ENCODE measurements at regions not wholly inside any gene's neighbourhood (a gene's known extent, or its start where the extent isn't known, plus 50 kb on each side); places are given as distances from the start of the nearest gene placed in this dataset.

DNA sequence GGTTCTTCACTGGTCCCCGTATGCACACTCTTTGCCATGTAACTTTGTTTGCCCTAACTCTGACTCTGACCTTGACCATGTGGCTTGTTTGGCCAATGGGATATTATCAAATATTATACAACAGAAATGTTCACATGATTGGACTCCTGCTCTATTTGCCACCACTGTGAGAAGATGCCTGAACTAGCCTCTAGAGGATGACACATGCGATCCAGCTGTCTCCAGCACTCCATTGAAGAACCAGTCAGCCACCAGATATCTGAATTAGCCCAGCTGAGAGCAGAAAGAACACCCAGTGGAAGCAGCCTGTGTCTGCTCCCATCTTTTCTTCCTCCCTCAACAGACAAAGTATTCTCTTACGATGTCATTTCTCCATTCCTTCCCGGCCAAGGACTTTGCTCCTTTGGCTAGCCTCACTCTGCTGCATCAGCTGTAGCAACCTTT lies 412.1 kb downstream of the IRS1 start:
- no peak overlapping the region for H3K9ac ChIP-seq (ENCODE audit: low read length)
- no peaks in the 10 kb centered on the region for H3K36me3 ChIP-seq (ENCODE audit: control insufficient read depth, insufficient read depth, low read length)
- no peak overlapping the region for H3K27ac ChIP-seq (ENCODE audit: low read depth, low read length)
- no peaks in the 10 kb centered on the region for H3K4me1 ChIP-seq (ENCODE audit: control insufficient read depth, insufficient read depth, low read length)
- H3K4me3 ChIP-seq (ENCODE audit: low read length) = no peak overlapping the region
- no peaks in the 10 kb centered on the region for H3K27me3 ChIP-seq (ENCODE audit: control insufficient read depth, insufficient read depth, low read length)

GRCh38 chr2:226383461-226383860 lies 416.2 kb downstream of the IRS1 start:
- H3K9ac ChIP-seq (ENCODE audit: low read length) = no peak overlapping the region
- no peaks in the 10 kb centered on the region for H3K4me1 ChIP-seq (ENCODE audit: control insufficient read depth, insufficient read depth, low read length)
- H3K27ac ChIP-seq (ENCODE audit: low read depth, low read length) = no peak overlapping the region

GRCh38 chr2:226380679-226381078 lies 418.9 kb downstream of the IRS1 start:
- Histone ChIP-seq H3K27me3 (ENCODE audit: control insufficient read depth, insufficient read depth, low read length) (no peaks in the 10 kb centered on the region), H3K4me3 (ENCODE audit: low read length) (no peak overlapping the region), H3K36me3 (ENCODE audit: control insufficient read depth, insufficient read depth, low read length) (no peaks in the 10 kb centered on the region), H3K27ac (ENCODE audit: low read depth, low read length) (no peak overlapping the region), H3K4me1 (ENCODE audit: control insufficient read depth, insufficient read depth, low read length) (no peaks in the 10 kb centered on the region), H3K9ac (ENCODE audit: low read length) (no peak overlapping the region)

More at GRCh38 chr2:226383461-226383860, 416.2 kb downstream of the IRS1 start:
- no peaks in the 10 kb centered on the region for H3K36me3 ChIP-seq (ENCODE audit: control insufficient read depth, insufficient read depth, low read length)
- H3K4me3 ChIP-seq (ENCODE audit: low read length) = no peak overlapping the region
- no peaks in the 10 kb centered on the region for H3K27me3 ChIP-seq (ENCODE audit: control insufficient read depth, insufficient read depth, low read length)

DNA sequence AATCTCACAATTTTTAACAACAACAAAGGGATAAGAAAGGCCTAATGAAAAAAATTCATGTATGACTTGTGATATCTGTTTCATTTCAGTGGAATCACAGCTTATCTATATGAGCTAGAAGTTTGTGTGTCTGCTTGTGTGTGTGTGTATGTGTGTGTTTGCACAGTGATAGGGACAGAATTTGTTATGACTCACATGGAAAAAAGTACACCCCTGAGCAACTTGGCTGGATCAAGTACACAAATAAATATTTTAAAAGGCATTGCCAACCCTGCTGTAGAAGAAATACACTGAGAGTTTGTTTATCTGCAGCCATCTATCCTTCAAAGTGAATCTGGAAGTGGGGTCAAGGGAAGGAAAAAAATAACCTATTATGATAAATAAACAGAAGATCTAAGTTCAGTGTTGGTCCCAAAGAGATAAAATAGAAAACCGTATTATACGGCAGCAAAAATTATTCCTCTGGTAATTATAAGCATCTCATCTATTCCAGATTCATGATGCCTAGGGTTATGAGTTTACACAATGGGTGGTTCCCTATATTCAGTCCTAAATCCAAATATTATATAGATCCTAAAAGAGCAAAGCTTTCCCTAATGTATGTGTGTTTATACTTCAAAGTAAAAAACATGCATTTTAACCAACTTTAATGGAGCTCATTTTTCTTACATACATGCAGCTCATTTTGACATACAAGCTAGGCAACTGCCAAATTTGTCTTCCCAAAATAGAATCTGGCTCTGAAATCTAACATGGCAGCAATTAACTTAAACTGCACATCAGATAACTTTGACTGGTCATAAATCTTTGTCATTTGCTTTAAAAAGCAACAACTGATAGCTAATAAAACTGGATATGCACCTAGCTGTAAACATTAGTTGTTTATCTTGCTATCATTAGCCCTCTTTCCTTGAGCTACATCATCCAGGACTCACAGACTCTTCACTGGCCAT lies 420.6 kb downstream of the IRS1 start:
- no peak overlapping the region for H3K9ac ChIP-seq (ENCODE audit: low read length)
- H3K27me3 ChIP-seq (ENCODE audit: control insufficient read depth, insufficient read depth, low read length) = no peaks in the 10 kb centered on the region
- no peak overlapping the region for H3K27ac ChIP-seq (ENCODE audit: low read depth, low read length)
- no peaks in the 10 kb centered on the region for H3K36me3 ChIP-seq (ENCODE audit: control insufficient read depth, insufficient read depth, low read length)
- no peak overlapping the region for H3K4me3 ChIP-seq (ENCODE audit: low read length)
- H3K4me1 ChIP-seq (ENCODE audit: control insufficient read depth, insufficient read depth, low read length) = no peaks in the 10 kb centered on the region

GRCh38 chr2:226376516-226377180 lies 423.0 kb downstream of the IRS1 start:
- Histone ChIP-seq H3K27me3 (ENCODE audit: control insufficient read depth, insufficient read depth, low read length) (no peaks in the 10 kb centered on the region), H3K9ac (ENCODE audit: low read length) (no peak overlapping the region), H3K4me3 (ENCODE audit: low read length) (no peak overlapping the region), H3K27ac (ENCODE audit: low read depth, low read length) (no peak overlapping the region), H3K36me3 (ENCODE audit: control insufficient read depth, insufficient read depth, low read length) (no peaks in the 10 kb centered on the region), H3K4me1 (ENCODE audit: control insufficient read depth, insufficient read depth, low read length) (no peaks in the 10 kb centered on the region)

GRCh38 chr2:226366920-226367319 lies 432.7 kb downstream of the IRS1 start:
- Histone ChIP-seq H3K9ac (ENCODE audit: low read length) (no peak overlapping the region), H3K27me3 (ENCODE audit: control insufficient read depth, insufficient read depth, low read length) (no peaks in the 10 kb centered on the region), H3K4me3 (ENCODE audit: low read length) (no peak overlapping the region), H3K36me3 (ENCODE audit: control insufficient read depth, insufficient read depth, low read length) (no peaks in the 10 kb centered on the region), H3K27ac (ENCODE audit: low read depth, low read length) (no peak overlapping the region), H3K4me1 (ENCODE audit: control insufficient read depth, insufficient read depth, low read length) (no peaks in the 10 kb centered on the region)

DNA sequence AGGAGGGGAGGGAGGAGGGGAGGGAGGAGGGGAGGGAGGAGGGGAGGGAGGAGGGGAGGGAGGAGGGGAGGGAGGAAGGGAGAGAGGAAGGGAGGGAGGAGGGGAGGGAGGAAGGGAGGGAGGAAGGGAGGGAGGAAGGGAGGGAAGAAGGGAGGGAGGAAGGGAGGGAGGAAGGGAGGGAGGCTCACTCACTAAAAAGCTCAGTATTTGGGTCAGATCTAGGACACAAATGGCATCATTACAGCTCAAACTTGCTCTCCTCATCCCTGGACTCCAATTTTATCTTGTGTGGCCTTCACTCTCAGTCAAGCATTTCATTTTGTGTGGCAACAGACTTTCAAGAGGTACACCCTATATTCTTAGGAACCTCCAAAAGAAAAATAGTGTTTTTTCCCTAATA lies 435.4 kb downstream of the IRS1 start:
- H3K27ac ChIP-seq (ENCODE audit: low read depth, low read length) = no peak overlapping the region
- no peak overlapping the region for H3K4me3 ChIP-seq (ENCODE audit: low read length)
- H3K4me1 ChIP-seq (ENCODE audit: control insufficient read depth, insufficient read depth, low read length) = no peaks in the 10 kb centered on the region
- no peaks in the 10 kb centered on the region for H3K36me3 ChIP-seq (ENCODE audit: control insufficient read depth, insufficient read depth, low read length)
- no peaks in the 10 kb centered on the region for H3K27me3 ChIP-seq (ENCODE audit: control insufficient read depth, insufficient read depth, low read length)
- H3K9ac ChIP-seq (ENCODE audit: low read length) = no peak overlapping the region

GRCh38 chr2:226362980-226363379 lies 436.6 kb downstream of the IRS1 start:
- Histone ChIP-seq H3K4me3 (ENCODE audit: low read length) (no peak overlapping the region), H3K27me3 (ENCODE audit: control insufficient read depth, insufficient read depth, low read length) (no peaks in the 10 kb centered on the region), H3K27ac (ENCODE audit: low read depth, low read length) (no peak overlapping the region), H3K4me1 (ENCODE audit: control insufficient read depth, insufficient read depth, low read length) (no peaks in the 10 kb centered on the region), H3K36me3 (ENCODE audit: control insufficient read depth, insufficient read depth, low read length) (no peaks in the 10 kb centered on the region), H3K9ac (ENCODE audit: low read length) (no peak overlapping the region)

GRCh38 chr2:226360658-226361057 lies 439.0 kb downstream of the IRS1 start:
- Histone ChIP-seq H3K36me3 (ENCODE audit: control insufficient read depth, insufficient read depth, low read length) (no peaks in the 10 kb centered on the region), H3K27ac (ENCODE audit: low read depth, low read length) (no peak overlapping the region), H3K4me3 (ENCODE audit: low read length) (no peak overlapping the region), H3K4me1 (ENCODE audit: control insufficient read depth, insufficient read depth, low read length) (no peaks in the 10 kb centered on the region), H3K9ac (ENCODE audit: low read length) (no peak overlapping the region), H3K27me3 (ENCODE audit: control insufficient read depth, insufficient read depth, low read length) (no peaks in the 10 kb centered on the region)

GRCh38 chr2:226358688-226359087 lies 440.9 kb downstream of the IRS1 start:
- H3K9ac ChIP-seq (ENCODE audit: low read length) = no peak overlapping the region
- no peak overlapping the region for H3K4me3 ChIP-seq (ENCODE audit: low read length)
- H3K27ac ChIP-seq (ENCODE audit: low read depth, low read length) = no peak overlapping the region
- no peaks in the 10 kb centered on the region for H3K36me3 ChIP-seq (ENCODE audit: control insufficient read depth, insufficient read depth, low read length)
- no peaks in the 10 kb centered on the region for H3K27me3 ChIP-seq (ENCODE audit: control insufficient read depth, insufficient read depth, low read length)
- no peaks in the 10 kb centered on the region for H3K4me1 ChIP-seq (ENCODE audit: control insufficient read depth, insufficient read depth, low read length)

GRCh38 chr2:226357816-226358215 lies 441.8 kb downstream of the IRS1 start:
- no peaks in the 10 kb centered on the region for H3K27me3 ChIP-seq (ENCODE audit: control insufficient read depth, insufficient read depth, low read length)
- H3K4me1 ChIP-seq (ENCODE audit: control insufficient read depth, insufficient read depth, low read length) = no peaks in the 10 kb centered on the region
- no peak overlapping the region for H3K9ac ChIP-seq (ENCODE audit: low read length)

GRCh38 chr2:226355600-226355999 lies 444.0 kb downstream of the IRS1 start:
- Histone ChIP-seq H3K4me3 (ENCODE audit: low read length) (no peak overlapping the region), H3K4me1 (ENCODE audit: control insufficient read depth, insufficient read depth, low read length) (no peaks in the 10 kb centered on the region), H3K9ac (ENCODE audit: low read length) (no peak overlapping the region), H3K36me3 (ENCODE audit: control insufficient read depth, insufficient read depth, low read length) (no peaks in the 10 kb centered on the region), H3K27me3 (ENCODE audit: control insufficient read depth, insufficient read depth, low read length) (no peaks in the 10 kb centered on the region), H3K27ac (ENCODE audit: low read depth, low read length) (no peak overlapping the region)

More at GRCh38 chr2:226357816-226358215, 441.8 kb downstream of the IRS1 start:
- H3K36me3 ChIP-seq (ENCODE audit: control insufficient read depth, insufficient read depth, low read length) = no peaks in the 10 kb centered on the region
- no peak overlapping the region for H3K27ac ChIP-seq (ENCODE audit: low read depth, low read length)
- no peak overlapping the region for H3K4me3 ChIP-seq (ENCODE audit: low read length)

Data from rectal smooth muscle tissue (tissue), 1 donor.